ENCODE measurements at regions not wholly inside any gene's neighbourhood (a gene's known extent, or its start where the extent isn't known, plus 50 kb on each side); places are given as distances from the start of the nearest gene placed in this dataset.

DNA sequence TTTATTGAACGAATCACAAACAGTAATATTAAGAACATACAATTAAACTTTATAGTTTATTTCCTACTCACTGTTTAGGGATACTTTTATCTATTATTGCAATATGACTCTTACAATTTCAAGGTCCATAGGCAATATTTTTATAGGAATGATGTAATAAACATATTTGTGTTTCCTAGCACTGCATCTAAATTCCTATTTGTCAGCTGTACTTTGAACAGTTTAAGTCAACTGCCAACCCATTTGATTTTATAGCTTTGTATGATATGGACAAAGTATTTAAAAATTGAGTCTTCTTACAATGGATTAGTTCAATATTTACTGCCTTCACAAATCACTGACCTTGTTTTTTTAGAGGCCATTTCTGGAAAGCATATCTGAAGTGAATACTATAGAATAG is 199.3 kb downstream of the PCDH7 start:
- H3K36me3 ChIP-seq: no peaks in the 10 kb centered on the region
- no peak overlapping the region for H3K27ac ChIP-seq
- WGBS, 5 donors: 72 to 90% (median 89%) methylated on average over 1 of the region's 1 CpG
- H3K27me3 ChIP-seq: no peaks in the 10 kb centered on the region
- H3K9me3 ChIP-seq: no peaks in the 10 kb centered on the region
- intact Hi-C loops (cut with DNase I; ENCODE audit: low total_unique reads): no loop called here
- TF ChIP-seq, protein P1, sequence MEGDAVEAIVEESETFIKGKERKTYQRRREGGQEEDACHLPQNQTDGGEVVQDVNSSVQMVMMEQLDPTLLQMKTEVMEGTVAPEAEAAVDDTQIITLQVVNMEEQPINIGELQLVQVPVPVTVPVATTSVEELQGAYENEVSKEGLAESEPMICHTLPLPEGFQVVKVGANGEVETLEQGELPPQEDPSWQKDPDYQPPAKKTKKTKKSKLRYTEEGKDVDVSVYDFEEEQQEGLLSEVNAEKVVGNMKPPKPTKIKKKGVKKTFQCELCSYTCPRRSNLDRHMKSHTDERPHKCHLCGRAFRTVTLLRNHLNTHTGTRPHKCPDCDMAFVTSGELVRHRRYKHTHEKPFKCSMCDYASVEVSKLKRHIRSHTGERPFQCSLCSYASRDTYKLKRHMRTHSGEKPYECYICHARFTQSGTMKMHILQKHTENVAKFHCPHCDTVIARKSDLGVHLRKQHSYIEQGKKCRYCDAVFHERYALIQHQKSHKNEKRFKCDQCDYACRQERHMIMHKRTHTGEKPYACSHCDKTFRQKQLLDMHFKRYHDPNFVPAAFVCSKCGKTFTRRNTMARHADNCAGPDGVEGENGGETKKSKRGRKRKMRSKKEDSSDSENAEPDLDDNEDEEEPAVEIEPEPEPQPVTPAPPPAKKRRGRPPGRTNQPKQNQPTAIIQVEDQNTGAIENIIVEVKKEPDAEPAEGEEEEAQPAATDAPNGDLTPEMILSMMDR (IDR thresholded peaks at IDR 0.05): no peak
- TF ChIP-seq POLR2AphosphoS5 (IDR thresholded peaks at IDR 0.05): no peak
- TF ChIP-seq EP300 (IDR thresholded peaks at IDR 0.05): no peak
- TF ChIP-seq POLR2A (IDR thresholded peaks at IDR 0.05): no peak
- no peak overlapping the region for H3K4me3 ChIP-seq
- no peaks in the 10 kb centered on the region for H3K4me1 ChIP-seq
- DNase-seq: no peak

GRCh38 chr4:30920043-30920442 is 199.9 kb downstream of the PCDH7 start:
- no peaks in the 10 kb centered on the region for H3K9me3 ChIP-seq
- H3K4me1 ChIP-seq: no peaks in the 10 kb centered on the region
- no peak overlapping the region for H3K27ac ChIP-seq
- WGBS, 5 donors: 93 to 96% (median 94%) methylated on average over 11 of the region's 11 CpGs
- intact Hi-C loops (cut with DNase I; ENCODE audit: low total_unique reads): no loop called here
- no peaks in the 10 kb centered on the region for H3K27me3 ChIP-seq
- no peaks in the 10 kb centered on the region for H3K36me3 ChIP-seq
- TF ChIP-seq POLR2AphosphoS5 (IDR thresholded peaks at IDR 0.05): no peak
- no peak for TF ChIP-seq EP300 (IDR thresholded peaks at IDR 0.05)
- TF ChIP-seq, protein P1 (IDR thresholded peaks at IDR 0.05): no peak
- no peak for TF ChIP-seq POLR2A (IDR thresholded peaks at IDR 0.05)
- H3K4me3 ChIP-seq: no peak overlapping the region
- no peak for DNase-seq

- H3K27me3 ChIP-seq: no peaks in the 10 kb centered on the region
- 86 to 95% (median 88%) methylated on average over 4 of the region's 4 CpGs for WGBS, 5 donors
- no peak overlapping the region for H3K4me3 ChIP-seq
- H3K9me3 ChIP-seq: no peaks in the 10 kb centered on the region
- H3K27ac ChIP-seq: no peak overlapping the region
- intact Hi-C loops (cut with DNase I; ENCODE audit: low total_unique reads): no loop called here
- DNase-seq: no peak
- TF ChIP-seq EP300 (IDR thresholded peaks at IDR 0.05): no peak
- TF ChIP-seq POLR2AphosphoS5 (IDR thresholded peaks at IDR 0.05): no peak
- no peak for TF ChIP-seq POLR2A (IDR thresholded peaks at IDR 0.05)
- TF ChIP-seq, protein P1 (IDR thresholded peaks at IDR 0.05): no peak
- H3K36me3 ChIP-seq: no peaks in the 10 kb centered on the region
- H3K4me1 ChIP-seq: no peaks in the 10 kb centered on the region
These were observed 202.5 kb downstream of the PCDH7 start for GRCh38 chr4:30922625-30923024.

DNA sequence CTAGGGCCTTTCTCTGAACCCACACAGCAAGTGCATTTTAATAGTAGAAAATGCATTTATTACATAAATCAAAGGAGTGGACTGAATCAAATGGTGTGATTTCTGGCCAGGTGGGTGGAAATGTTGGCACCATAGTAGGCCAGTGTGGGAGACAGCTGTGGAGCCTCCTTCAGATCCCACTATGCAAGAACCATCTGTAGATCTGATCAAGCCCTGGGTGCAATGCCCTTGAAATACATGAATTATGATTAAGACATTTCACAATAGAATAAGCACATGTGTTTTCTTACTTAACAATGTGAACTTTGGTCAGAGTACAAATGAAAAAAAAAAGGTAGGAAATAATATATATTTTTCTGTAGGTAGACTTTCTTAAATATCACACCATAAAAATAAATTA is 204.3 kb downstream of the PCDH7 start:
- TF ChIP-seq POLR2A (IDR thresholded peaks at IDR 0.05): no peak
- TF ChIP-seq POLR2AphosphoS5 (IDR thresholded peaks at IDR 0.05): no peak
- no peak for TF ChIP-seq EP300 (IDR thresholded peaks at IDR 0.05)
- TF ChIP-seq, protein P1 (IDR thresholded peaks at IDR 0.05): no peak
- H3K4me1 ChIP-seq: no peaks in the 10 kb centered on the region
- H3K27ac ChIP-seq: no peak overlapping the region
- H3K9me3 ChIP-seq: no peaks in the 10 kb centered on the region
- no peaks in the 10 kb centered on the region for H3K27me3 ChIP-seq
- DNase-seq: no peak
- H3K4me3 ChIP-seq: no peak overlapping the region
- no peaks in the 10 kb centered on the region for H3K36me3 ChIP-seq
- intact Hi-C loops (cut with DNase I; ENCODE audit: low total_unique reads): no loop called here

All from stomach (tissue), 8 donors.